NCI-H2196 (cell line): ENCODE measurements at regions not wholly inside any gene's neighbourhood (a gene's known extent, or its start where the extent isn't known, plus 50 kb on each side); places are given as distances from the start of the nearest gene placed in this dataset.

Experiments used
- DNase-seq: peaks from one replicate; lab custom pipeline; 2025; ENCODE audit not compliant: unreplicated experiment; lab: John Stamatoyannopoulos, UW

DNA sequence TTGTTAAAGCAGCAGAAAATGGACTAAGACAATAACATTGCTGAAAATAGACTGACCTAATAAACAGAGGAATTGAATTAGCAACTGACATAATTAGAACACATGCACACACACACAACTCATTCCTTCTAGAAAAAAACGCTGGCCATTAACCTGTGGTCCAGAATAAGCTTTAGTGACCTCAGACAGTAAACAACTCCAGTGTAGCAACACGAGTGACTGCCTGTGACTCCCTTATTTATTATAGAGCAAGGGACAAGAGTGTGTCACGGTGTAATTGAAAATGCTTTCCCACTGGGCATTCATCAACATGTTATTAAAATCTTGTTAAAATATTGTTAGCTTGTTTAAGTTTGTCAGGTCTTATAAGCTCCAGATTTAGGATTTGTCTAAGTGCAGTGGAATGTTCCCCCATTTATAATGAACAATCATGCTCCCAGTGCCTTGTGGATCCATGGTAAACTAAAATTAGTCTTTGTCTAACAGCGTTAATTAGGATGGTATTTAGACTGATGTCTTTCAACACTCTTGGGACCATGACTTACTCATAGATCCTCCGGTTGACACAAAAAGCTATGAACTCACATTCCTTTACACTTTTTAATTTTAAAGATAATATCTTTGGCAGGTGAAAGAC is 111.7 kb upstream of the IRS2 start:
- DNase-seq, result no peak

DNA sequence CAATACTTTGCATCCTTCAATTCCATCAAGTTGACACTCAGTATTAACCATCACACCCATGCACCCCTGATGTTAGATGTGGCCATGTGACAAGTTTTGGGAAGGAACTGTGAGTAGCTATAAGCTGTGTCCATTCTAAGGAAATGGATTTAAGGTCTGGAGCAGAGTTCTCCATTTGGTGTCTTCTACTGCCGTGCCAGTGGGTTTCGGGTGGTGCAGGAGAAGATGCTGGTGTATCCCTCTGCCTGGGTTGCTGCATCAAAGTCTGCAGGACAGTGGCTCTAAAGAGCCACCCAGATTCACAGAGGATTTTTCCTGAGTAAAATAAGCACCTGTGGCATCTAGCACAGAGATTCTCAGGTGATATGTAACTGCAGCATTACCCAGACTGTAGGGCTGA is 105.7 kb upstream of the IRS2 start:
- DNase-seq, result no peak

DNA sequence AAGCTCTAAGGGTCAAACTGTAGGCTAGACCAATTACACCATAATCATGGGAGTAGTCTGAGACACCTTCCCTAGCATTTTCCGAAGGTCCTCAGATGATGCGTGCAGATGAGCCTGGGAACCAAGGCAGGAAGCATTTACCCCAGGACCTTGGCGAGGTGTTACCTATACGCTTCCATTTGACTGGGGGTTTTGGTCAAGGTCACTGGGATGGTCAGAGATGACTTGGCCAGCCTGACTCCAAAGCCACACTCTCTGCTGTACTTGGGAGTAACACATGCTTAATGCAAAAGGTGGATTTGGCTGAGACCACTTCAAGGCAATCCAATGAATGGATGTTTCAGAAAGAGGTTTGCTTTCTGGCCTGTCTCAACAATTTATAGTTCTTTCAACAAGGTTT is 98.9 kb upstream of the IRS2 start:
- DNase-seq, result no peak

DNA sequence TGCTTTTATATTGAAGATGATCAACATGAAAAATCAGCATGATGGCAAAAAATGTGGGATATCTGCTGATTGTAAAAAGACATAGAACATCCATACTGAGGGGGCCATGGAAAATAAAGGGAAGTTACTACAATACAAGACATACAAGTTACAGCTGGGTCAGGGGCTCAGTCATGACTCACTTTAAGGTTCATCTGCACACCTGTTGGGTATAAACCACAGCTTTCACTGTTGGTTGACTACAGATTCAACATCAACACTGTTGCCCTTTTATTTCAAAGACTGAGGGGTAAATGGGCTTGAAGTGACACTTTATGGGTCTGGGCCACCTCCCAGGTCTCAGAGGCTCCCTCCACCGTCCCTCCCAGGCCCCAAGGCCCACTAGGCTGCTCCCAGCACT is 98.1 kb upstream of the IRS2 start:
- DNase-seq, result no peak

DNA sequence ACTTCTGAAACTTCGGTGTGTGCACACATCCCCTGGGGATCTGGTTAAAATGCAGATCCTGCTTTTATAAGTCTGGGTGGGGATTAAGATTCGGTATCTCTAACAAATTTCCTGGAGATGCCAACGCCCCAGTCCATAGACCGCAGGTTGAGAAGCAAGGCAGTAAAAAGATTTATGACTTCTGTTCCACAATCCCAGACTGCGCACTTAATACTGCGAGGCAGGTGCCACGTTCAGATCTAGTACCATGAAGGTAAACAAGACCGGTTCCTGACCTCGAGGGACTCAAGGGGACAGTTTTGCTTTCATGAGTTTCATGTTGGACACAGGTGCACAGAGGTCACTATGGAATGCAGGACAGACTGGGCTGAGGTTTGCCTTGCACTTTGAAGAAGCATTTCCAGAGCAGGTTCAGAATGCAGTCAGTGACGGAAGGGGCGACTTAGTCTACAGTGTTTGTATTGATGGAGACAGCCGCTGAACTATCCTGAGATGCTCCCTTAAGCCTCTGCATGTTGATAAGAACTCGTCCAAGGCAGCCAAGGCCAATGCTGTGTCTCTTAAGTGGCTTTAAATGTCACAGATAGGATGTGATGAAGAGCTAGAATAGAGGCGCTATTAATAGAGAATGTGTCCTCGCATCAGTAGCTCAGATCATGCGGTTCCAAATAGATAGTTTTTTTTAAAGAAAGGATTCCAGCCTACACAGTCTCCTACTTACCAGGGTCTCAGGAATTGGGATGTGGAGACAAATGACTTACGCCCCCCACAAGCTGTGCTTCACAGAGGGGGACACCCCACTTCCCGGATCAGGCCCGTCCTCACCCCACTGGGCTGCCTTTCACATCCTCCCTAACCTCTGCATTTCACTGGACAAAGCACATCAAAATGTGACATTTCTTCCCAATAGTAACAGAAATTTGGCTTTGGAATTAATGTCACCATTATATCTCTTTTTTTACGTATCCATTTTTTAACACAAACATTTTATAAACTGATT is 97.1 kb upstream of the IRS2 start:
- no peak for DNase-seq

DNA sequence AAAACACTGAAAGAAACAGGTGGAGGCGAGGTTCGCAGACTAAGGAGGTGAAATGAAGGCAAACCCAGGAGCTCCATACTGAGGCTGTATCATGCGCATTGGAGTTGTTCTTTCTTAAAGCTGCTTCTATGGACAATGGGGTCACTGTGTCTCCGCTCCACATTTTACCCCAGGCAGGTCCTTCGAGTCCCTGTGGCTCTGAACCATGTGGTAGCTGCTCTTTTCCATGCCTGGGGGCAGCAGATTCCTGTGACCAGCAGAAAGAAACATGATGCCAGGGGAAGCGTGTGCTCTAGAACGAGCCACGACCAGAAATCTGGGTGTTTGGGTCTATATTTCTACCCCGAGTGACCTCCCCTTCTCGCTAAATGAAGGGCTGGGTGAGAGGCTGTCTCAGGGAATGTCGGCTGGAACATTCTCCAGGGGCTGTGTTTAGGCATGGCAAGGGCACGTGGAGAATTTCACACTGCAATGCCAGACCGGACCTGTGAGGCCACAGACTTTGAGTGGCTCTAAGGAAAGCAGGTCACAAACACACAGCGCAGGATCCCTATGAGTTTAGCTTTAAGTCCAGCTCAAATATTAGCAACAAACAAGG is 95.7 kb upstream of the IRS2 start:
- no peak for DNase-seq

DNA sequence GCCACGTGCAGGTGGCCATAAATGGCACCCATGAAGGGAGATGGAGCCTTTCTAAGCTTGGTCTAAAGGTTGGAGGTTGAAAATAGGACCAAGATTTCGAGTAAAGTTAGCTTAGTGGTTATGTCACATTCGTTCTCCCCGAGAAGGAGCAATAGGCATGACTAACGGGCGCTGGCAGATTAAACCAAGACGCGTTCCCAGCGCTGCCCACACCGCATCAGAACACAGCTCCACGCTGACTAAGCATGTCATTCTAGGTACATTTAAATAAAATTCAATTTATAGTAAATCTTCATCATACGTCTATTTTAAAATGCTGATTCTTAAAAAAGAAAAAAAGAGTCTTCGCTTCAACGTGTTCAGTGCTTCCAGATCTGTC is 95.0 kb upstream of the IRS2 start:
- no peak for DNase-seq

DNA sequence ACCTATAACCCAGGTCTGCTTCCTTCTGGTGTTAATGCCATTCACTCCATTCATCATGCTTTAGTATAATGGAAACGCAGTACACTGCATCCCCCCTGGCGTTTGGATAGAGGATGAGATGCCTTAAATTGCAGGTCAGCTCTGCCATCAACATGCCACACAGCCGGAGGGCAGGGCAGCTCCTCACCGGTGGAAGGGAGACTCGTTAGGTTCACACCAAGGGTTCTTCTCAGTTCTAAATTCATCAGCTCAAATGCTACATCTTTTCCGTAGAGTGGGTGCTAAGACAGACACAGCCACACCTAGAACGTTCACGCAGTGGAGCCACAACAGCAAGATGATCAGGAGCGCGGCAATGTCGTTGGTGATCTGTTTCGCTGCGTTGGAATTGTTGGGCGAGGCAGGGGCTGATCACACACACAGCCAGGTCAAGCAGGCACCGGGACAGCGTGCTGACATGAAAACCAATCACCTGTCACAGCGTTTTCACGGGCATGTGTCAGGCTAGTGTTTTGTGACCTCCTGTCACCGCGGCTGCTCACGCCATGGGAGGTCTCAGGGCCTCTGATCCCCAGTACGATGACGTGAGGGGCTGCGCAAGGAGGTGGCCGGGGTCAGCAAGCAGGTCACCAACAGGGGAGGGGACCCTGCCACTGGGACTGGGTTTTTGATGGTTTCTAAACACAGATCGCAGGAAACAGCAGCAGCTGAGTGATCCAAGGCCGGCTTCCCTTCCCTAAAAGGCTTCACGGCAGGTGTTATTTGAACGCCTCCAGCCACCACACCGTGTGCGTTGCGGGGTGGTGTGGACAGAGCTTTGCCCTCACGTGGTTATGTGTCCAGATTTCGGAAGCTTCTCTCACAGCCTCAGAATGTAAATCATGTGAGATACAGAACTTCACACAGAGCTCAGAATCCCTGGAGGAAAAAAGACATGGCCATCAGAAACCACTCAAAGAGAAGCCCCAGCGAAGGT is 94.3 kb upstream of the IRS2 start:
- no peak for DNase-seq

DNA sequence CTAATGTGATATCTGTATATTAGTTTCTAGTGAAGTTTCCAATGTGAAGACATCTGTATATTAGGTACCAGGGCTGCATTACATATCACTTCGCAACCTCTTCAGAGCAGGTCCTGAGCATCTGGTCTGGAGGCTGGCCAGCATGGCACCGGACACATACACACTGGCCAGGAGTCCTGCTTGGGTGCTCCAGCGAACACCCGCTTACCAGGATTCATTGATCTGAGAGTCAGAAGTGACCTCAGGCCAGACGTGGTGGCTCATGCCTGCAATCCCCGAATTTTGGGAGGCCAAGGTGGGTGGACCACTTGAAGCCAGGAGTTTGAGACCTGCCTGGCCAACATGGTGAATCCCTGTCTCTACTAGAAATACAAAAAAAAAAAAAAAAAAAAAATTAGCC is 93.0 kb upstream of the IRS2 start:
- DNase-seq, result no peak

DNA sequence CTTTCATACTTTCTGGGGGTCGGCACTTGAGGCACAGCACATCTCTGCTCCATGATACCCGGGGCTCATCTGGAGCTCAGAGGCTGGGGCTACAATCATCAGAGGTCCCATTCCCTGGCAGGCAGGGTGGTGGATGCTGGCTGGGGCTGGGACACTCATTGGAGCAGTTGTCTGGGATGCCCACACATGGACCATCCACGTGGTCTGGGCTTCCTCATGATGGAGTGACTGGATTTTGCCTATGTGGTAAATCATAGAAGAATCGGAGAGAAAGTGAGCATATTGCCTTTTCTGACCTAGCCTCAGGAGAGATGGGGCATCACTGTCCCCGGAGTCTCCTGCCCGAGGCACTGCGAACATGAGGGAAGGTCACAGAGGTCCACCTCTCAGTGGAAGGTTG is 91.4 kb upstream of the IRS2 start:
- no peak for DNase-seq

DNA sequence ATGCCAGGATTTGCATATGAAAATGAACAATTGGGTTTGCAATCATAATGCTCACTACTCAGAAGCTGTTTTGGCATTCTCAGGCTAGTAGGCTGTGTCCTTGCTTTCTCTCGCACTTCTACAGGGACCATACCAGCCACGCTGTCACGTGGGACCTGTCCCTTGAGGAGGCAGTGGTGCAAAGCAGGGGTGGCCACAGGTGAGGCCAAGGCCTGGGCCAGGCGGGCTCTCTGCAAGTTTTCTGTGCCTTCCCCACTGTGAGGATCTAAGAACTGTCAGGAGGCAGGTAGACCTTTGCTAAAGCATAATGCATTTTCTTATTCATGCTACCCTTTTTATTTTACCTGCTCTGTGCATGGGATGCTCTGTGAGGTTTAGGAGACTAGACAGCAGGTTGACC is 89.4 kb upstream of the IRS2 start:
- DNase-seq, result no peak

DNA sequence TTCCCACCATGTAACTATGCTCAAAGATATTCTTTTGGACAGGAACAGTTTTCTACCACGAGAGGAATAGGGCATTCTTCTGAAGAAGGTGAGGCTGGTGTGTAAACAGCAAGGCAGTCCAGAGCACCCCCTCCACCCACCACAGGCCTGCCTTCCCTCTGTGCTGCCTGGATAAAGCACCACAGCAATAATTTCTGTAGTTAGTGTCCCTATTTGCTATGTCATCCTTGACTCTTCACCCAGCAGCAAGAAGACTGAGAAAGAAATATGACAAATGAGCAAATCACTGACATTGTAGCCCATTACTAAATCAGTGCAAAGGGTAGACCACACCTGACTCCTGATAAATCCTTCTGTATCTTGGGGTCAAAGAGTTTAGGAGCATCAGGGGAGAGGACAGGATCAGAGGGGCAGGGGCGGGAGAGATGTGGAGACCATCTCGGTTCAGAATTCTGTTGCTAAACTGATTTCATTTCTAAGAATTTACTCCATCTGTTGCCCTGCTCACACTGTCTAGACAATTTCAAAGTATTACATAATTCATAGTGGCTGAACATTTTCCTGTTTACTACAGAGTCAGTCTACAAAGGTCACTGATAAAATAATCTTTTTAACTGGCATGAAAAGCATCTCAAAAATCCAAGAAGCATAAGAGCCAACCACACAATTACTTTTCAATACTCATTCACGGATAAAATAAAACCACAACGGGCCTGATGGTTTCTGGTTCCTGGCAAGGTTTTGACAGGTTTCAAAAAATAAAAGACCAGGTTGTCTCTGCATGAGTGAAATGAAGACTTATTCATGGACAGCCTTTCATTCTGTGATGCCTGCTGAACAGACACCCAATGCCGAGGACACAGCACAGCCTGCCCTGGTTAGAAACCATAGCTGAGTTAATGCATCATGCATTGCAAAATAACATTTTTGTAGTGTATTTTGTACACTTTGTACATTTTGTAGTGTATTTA is 88.4 kb upstream of the IRS2 start:
- no peak for DNase-seq

DNA sequence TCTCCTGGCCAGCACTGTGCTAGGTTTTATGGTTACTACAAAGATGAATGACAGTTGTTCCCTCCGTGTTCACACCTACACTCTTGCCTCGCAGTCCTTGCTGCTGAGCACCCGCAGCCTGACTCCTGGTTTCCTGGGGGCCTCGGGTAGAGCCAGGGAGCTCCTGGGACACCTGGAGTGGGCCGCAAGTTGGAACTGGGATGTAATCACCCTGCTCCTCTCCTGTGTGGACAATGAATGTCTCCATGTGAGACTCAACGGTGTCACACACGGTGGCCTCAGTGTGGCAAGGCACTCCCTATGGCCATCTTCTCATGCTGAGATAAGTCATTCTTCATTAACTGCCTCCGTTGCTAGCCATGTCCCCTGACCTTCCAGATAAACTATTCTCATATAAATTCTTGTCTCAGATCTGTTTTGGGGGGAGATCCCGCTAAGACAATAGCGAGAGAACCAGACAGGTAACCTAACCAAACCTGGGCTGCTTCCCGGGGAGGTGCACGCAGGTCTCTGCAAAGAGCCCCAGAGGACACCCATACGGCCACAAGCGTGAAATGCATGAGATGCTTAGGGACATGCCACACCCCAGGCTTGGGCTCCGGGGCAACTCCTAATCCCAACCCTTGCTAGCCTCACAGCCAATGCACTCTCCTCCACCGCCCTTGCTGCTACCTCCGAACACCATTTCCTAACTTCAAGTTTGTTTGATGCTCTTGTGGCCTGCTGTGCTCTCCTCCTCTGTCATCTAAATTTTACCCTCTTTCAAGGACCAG is 87.2 kb upstream of the IRS2 start:
- DNase-seq, result no peak

DNA sequence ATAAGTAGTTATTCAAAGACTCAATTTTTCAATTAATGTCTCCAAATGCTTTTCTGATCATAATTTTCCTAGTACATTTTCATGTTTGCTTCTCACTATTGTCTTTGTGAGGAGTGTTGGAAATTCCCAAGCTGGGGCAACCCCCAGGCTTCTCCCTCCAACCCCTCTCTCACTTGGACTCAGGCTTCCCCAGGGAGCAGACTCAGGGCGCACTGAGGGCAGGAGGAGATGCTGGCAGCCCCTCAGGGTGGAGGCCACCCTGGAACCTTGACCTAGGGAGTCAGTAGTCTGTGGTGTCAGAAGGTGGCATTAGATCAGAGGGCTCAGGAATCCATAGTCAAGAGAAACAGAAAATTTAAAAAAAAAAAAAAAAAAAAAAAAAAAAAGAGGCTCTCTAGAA is 86.5 kb upstream of the IRS2 start:
- no peak for DNase-seq

DNA sequence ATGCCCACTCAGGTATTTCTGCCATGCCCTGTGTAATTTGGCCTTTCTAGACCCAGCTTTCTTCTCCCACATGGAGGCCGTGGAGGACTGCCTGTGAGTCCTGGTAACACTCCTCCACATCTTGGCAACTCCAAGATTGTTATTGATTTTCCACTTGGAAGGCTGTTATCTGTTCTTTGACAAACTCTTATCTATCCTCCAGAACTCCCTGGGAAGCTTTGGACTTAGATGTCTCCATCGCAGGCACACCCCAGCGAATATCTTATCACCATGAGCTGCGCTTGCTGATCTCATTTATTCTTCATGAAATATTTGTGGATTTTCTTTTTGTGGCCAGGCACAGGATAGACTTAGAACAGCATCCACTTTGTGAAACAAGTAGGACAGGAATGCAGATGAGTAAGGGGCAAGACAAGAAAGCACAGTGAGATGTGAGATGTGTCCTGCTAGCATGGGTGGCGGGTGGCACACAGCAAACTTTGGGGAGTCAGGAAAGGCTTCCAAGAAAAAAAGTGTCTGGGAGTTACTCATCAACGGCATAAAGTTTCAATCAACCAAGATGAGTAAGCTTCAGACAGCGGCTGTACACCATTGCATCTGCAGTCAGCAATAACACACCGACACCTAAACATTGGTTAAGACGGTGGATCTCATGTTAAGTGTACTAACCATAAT is 84.5 kb upstream of the IRS2 start:
- no peak for DNase-seq

DNA sequence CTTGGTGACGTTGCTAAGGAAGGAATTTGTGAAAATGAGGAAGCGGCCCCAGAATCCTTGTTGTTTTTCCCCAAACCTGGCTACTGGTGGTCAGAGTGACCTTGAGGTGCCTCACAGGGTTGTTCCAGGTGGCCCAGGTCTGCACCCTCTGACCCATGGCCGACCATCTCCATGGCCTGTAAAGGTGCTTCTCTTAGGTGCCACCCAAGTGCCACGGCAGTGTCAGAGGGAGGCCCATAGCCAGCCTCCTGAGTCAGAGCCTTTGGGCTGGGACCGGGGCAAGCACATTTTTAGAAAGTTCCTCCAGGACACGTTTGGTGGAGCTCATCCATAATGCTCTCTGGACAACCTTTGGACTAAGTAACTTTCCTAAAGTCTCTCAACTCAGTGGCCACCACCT is 83.9 kb upstream of the IRS2 start:
- no peak for DNase-seq

DNA sequence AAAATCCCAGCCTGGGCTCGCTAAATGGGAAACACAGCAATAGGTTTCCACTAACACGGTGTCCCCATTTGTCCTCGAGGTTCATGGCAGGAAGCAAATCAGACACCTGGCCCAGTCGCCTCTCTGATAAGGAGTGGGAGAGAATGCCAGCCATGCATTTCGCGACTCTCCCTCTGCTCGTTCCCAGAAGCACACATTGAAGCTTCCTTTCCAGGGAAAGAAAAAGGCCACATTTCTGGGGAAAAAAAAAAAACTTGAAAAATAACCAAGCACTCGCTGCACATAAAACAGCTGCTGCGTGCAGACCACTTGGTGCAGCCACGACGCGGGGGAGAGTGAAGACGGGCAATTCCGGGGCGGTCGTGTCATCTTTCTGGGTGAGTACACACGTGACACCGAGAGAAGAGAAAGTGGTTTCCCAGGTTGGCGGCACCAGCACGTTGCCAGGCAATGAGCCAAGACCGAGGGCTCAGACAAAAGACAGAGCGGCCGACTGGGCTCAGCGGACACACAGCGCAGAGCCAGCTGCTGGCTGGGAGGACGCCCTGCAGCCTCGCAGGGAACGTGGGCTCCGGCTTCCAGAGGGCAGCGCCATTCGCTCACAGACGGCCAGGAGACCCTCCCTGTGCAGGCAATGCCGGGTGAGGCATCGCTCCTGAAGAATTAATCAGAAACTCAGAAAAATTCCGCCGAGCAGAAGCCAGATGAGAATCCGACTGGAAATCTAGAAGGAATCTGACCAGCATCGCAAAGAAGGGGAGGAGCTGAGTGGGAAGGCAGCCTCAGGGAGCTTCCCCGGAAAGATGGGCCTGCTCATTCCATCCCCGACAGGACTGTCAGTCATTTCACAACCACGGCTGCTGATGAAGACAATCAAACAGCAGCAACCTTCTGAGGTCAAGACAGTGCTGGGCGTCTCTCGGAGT is 83.2 kb upstream of the IRS2 start:
- DNase-seq, result peak; percentile 78
